Panc1 (cell line): ENCODE measurements at regions not wholly inside any gene's neighbourhood (a gene's known extent, or its start where the extent isn't known, plus 50 kb on each side); places are given as distances from the start of the nearest gene placed in this dataset.

ENCODE experiments used
- CTCF ChIP-seq: fragments of 450-650 bp; IDR thresholded peaks from 2 replicates; pipeline ENCODE4 v1.5.1; 2017; ENCODE audit warnings: mild to moderate bottlenecking
- POLR2AphosphoS5 ChIP-seq: IDR thresholded peaks from 2 replicates; pipeline ENCODE4 v1.6.1; 2012; ENCODE audit warnings: mild to moderate bottlenecking, low read depth, low read length, moderate library complexity
- TF ChIP-seq, protein P1 (sequence below), 2 experiments: IDR thresholded peaks; 2 replicates each; pipeline ENCODE4 v1.6.1; 2011 to 2012; ENCODE audit warnings: low read depth in 2 of 2, control low read depth in 1 of 2, low read length in 1 of 2, mild to moderate bottlenecking in 1 of 2, moderate library complexity in 1 of 2; ENCODE audit not compliant: insufficient read depth in 1 of 2

DNA sequence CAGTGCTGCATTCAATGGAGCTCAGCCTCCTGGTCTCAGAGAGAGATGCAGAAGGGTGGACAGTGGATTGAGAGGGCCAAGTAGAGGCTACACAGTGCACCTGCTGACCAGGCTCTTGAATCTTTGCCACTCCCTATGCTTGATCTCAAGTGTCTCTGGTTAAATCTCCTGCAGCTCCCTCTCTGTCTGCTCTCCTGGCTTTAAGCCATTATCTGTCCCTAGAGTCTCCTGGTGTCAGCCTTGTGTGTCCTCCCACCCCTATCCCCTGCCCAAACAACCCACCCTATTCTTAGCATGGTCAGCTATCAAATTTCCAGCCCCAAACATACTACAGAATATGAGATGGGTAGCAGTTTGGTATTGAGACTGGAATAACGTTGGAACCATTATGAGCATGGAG lies 479.3 kb upstream of the CELF2 start:
- no peak for TF ChIP-seq CTCF
- no peak for TF ChIP-seq POLR2AphosphoS5
- TF ChIP-seq, protein P1, sequence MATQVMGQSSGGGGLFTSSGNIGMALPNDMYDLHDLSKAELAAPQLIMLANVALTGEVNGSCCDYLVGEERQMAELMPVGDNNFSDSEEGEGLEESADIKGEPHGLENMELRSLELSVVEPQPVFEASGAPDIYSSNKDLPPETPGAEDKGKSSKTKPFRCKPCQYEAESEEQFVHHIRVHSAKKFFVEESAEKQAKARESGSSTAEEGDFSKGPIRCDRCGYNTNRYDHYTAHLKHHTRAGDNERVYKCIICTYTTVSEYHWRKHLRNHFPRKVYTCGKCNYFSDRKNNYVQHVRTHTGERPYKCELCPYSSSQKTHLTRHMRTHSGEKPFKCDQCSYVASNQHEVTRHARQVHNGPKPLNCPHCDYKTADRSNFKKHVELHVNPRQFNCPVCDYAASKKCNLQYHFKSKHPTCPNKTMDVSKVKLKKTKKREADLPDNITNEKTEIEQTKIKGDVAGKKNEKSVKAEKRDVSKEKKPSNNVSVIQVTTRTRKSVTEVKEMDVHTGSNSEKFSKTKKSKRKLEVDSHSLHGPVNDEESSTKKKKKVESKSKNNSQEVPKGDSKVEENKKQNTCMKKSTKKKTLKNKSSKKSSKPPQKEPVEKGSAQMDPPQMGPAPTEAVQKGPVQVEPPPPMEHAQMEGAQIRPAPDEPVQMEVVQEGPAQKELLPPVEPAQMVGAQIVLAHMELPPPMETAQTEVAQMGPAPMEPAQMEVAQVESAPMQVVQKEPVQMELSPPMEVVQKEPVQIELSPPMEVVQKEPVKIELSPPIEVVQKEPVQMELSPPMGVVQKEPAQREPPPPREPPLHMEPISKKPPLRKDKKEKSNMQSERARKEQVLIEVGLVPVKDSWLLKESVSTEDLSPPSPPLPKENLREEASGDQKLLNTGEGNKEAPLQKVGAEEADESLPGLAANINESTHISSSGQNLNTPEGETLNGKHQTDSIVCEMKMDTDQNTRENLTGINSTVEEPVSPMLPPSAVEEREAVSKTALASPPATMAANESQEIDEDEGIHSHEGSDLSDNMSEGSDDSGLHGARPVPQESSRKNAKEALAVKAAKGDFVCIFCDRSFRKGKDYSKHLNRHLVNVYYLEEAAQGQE (IDR thresholded peaks at IDR 0.05; ENCODE audit: insufficient read depth in 1 of 2, low read depth in 2 of 2, low read length in 1 of 2), result no peak
